Ishikawa (cell line): ENCODE measurements at regions not wholly inside any gene's neighbourhood (a gene's known extent, or its start where the extent isn't known, plus 50 kb on each side); places are given as distances from the start of the nearest gene placed in this dataset.

Source experiments
- CEBPB ChIP-seq: IDR thresholded peaks from 2 replicates; pipeline ENCODE4 v1.6.1; 2012
- CREB1 ChIP-seq: IDR thresholded peaks from 2 replicates; pipeline ENCODE4 v1.6.1; 2012; ENCODE audit warnings: low read depth
- EGR1 ChIP-seq: IDR thresholded peaks from 2 replicates; pipeline ENCODE4 v1.6.1; 2012
- EP300 ChIP-seq: IDR thresholded peaks from 2 replicates; pipeline ENCODE4 v1.6.1; 2012; ENCODE audit warnings: borderline replicate concordance
- FOXM1 ChIP-seq: IDR thresholded peaks from 2 replicates; pipeline ENCODE4 v1.6.1; 2012; ENCODE audit warnings: low read depth, borderline replicate concordance
- MAX ChIP-seq: IDR thresholded peaks from 2 replicates; pipeline ENCODE4 v1.6.1; 2012
- NFIC ChIP-seq: IDR thresholded peaks from 2 replicates; pipeline ENCODE4 v1.6.1; 2012
- RAD21 ChIP-seq: IDR thresholded peaks from 2 replicates; pipeline ENCODE4 v1.6.1; 2012; ENCODE audit warnings: low read depth
- TAF1 ChIP-seq: IDR thresholded peaks from 2 replicates; pipeline ENCODE4 v1.6.1; 2012; ENCODE audit warnings: low read depth, mild to moderate bottlenecking
- TCF12 ChIP-seq: IDR thresholded peaks from 2 replicates; pipeline ENCODE4 v1.6.1; 2012; ENCODE audit warnings: low read depth
- TEAD4 ChIP-seq: IDR thresholded peaks from 2 replicates; pipeline ENCODE4 v1.6.1; 2012
- USF1 ChIP-seq: IDR thresholded peaks from 2 replicates; pipeline ENCODE4 v1.6.1; 2012
- YY1 ChIP-seq: IDR thresholded peaks from 2 replicates; pipeline ENCODE4 v1.6.1; 2012; ENCODE audit warnings: low read depth
- ZBTB7A ChIP-seq: IDR thresholded peaks from 2 replicates; pipeline ENCODE4 v1.6.1; 2012; ENCODE audit warnings: low read depth
- TF ChIP-seq, protein P1 (sequence below): IDR thresholded peaks from 2 replicates; pipeline ENCODE4 v1.6.1; 2012; ENCODE audit warnings: low read depth, mild to moderate bottlenecking

- no peak for TF ChIP-seq CEBPB
- TF ChIP-seq FOXM1, result no peak
- TF ChIP-seq, protein P1, sequence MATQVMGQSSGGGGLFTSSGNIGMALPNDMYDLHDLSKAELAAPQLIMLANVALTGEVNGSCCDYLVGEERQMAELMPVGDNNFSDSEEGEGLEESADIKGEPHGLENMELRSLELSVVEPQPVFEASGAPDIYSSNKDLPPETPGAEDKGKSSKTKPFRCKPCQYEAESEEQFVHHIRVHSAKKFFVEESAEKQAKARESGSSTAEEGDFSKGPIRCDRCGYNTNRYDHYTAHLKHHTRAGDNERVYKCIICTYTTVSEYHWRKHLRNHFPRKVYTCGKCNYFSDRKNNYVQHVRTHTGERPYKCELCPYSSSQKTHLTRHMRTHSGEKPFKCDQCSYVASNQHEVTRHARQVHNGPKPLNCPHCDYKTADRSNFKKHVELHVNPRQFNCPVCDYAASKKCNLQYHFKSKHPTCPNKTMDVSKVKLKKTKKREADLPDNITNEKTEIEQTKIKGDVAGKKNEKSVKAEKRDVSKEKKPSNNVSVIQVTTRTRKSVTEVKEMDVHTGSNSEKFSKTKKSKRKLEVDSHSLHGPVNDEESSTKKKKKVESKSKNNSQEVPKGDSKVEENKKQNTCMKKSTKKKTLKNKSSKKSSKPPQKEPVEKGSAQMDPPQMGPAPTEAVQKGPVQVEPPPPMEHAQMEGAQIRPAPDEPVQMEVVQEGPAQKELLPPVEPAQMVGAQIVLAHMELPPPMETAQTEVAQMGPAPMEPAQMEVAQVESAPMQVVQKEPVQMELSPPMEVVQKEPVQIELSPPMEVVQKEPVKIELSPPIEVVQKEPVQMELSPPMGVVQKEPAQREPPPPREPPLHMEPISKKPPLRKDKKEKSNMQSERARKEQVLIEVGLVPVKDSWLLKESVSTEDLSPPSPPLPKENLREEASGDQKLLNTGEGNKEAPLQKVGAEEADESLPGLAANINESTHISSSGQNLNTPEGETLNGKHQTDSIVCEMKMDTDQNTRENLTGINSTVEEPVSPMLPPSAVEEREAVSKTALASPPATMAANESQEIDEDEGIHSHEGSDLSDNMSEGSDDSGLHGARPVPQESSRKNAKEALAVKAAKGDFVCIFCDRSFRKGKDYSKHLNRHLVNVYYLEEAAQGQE, result no peak
- TF ChIP-seq CREB1, result no peak
- TF ChIP-seq MAX, result no peak
- TF ChIP-seq EP300, result no peak
- no peak for TF ChIP-seq USF1
- TF ChIP-seq RAD21, result no peak
- TF ChIP-seq EGR1, result no peak
- no peak for TF ChIP-seq YY1
- no peak for TF ChIP-seq ZBTB7A
- TF ChIP-seq NFIC, result no peak
- TF ChIP-seq TCF12, result no peak
- TF ChIP-seq TEAD4, result no peak
- no peak for TF ChIP-seq TAF1
Observed at GRCh38 chr5:143586781-143587362, 183.4 kb upstream of the NR3C1 start.

DNA sequence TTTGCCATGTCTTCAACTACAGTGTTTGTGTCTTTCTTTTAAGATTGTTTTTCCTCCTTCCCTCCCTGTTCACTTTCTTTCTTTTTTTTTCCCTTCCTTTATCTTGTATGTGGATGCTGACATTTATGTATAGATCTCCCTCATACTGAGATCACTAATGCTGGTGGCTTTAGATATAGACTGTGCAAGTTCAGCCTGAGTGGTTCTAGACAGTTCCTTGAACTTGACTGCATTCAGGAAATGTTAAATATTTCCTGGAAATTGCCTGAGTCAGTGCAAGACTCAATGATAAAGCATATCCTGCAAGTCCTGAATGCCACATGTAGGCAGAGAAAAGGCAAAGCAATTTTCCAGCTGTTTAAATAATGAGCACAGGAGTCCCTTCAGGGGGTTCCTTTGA lies 182.5 kb upstream of the NR3C1 start:
- TF ChIP-seq FOXM1 (no peak), ZBTB7A (no peak), USF1 (no peak), TCF12 (no peak), CEBPB (no peak), TEAD4 (no peak), NFIC (no peak), MAX (no peak), EGR1 (no peak), YY1 (no peak), CREB1 (no peak), TAF1 (no peak), RAD21 (no peak), EP300 (no peak)
- TF ChIP-seq, protein P1, result no peak

DNA sequence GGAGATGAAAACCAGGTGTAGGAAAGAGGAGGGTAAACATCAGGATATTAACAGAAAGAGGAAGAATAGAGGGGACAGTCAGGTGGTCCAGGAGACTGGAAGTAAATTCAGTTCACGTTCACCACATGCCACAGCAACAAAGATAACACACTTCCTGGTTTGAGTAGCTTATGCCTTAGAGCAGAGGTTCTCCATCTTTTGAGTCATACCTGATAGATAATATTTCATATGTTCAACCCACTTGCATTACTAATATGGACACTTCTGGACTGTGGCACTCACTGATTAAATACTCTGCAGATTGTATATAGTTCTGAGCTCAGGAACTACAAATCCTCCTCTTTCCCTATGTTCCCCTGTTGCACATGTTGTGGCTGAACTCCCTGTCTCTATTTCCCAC lies 179.9 kb upstream of the NR3C1 start:
- TF ChIP-seq YY1 (no peak), EP300 (no peak), MAX (no peak), TCF12 (no peak), ZBTB7A (no peak)
- TF ChIP-seq, protein P1, result no peak

GRCh38 chr5:143582869-143583268 lies 179.4 kb upstream of the NR3C1 start:
- TF ChIP-seq CREB1 (no peak), CEBPB (no peak), NFIC (no peak), EP300 (no peak), TEAD4 (no peak), MAX (no peak), FOXM1 (no peak), YY1 (no peak), RAD21 (no peak), USF1 (no peak), EGR1 (no peak), ZBTB7A (no peak), TCF12 (no peak), TAF1 (no peak)
- TF ChIP-seq, protein P1, result no peak
